Heart right ventricle (tissue), 16 donors: ENCODE measurements at regions not wholly inside any gene's neighbourhood (a gene's known extent, or its start where the extent isn't known, plus 50 kb on each side); places are given as distances from the start of the nearest gene placed in this dataset.

Experiments used
- ATAC-seq, 8 donors: fragments of 200-7000 bp; cut with Tn5 transposase; one replicate each; pipeline ENCODE4 v1.9.1; 2020; ENCODE audit warnings: mild to moderate bottlenecking in 8 of 8, moderate library complexity in 8 of 8, moderate number of reproducible peaks in 1 of 8
- DNase-seq, 2 donors: peaks; one replicate each; pipeline ENCODE4 v3.0.0-alpha.2; 2020
- H3K27ac ChIP-seq, 10 donors: fragments of 200-600 bp; sonication (generic) in 2 of 10; one replicate each; pipeline versions ENCODE4 v1.5.0 to v1.8.0; 2020 to 2022; ENCODE audit warnings: mild to moderate bottlenecking in 3 of 10
- H3K27me3 ChIP-seq, 7 donors: fragments of 200-600 bp; one replicate each; pipeline ENCODE4 v1.8.0; 2021 to 2022; ENCODE audit warnings: mild to moderate bottlenecking in 2 of 7
- H3K36me3 ChIP-seq, 9 donors: fragments of 200-600 bp; sonication (generic) in 1 of 9; one replicate each; pipeline versions ENCODE4 v1.5.0 to v1.8.0; 2020 to 2022; ENCODE audit warnings: mild to moderate bottlenecking in 2 of 9
- H3K4me1 ChIP-seq, 9 donors: fragments of 200-600 bp; sonication (generic) in 1 of 9; one replicate each; pipeline versions ENCODE4 v1.5.0 to v1.8.0; 2020 to 2022; ENCODE audit warnings: mild to moderate bottlenecking in 4 of 9
- H3K4me3 ChIP-seq, 10 donors: fragments of 200-600 bp; sonication (generic) in 2 of 10; one replicate each; pipeline versions ENCODE4 v1.5.0 to v1.8.0; 2020 to 2022; ENCODE audit warnings: mild to moderate bottlenecking in 7 of 10, moderate library complexity in 2 of 10
- H3K9me3 ChIP-seq, 11 donors: fragments of 200-600 bp in 10 of 11; sonication (generic) in 2 of 11; one replicate each; pipeline versions ENCODE4 v1.5.0 to v1.8.0; 2013 to 2022; ENCODE audit warnings: mild to moderate bottlenecking in 2 of 11, control low read depth in 1 of 11, moderate library complexity in 1 of 11
- CTCF ChIP-seq, 9 donors: fragments of 200-600 bp; sonication (generic) in 2 of 9; IDR thresholded peaks; one replicate each; pipeline versions ENCODE4 v1.5.0 to v1.8.0; 2021 to 2022; ENCODE audit warnings: antibody characterized with exemption in 9 of 9, mild to moderate bottlenecking in 5 of 9, moderate library complexity in 1 of 9
- WGBS, 2 donors: extraction: QIAGEN DNeasy Blood & Tissue Kit; methylation state at CpG; one replicate each; pipeline ENCODE4 v1.1.7; 2013; ENCODE audit warnings: inconsistent platforms in 1 of 2; 5-methylcytosine and 5-hydroxymethylcytosine counted together
- intact Hi-C, 10 donors: fragments of 100-400 bp; cut with DNase I; formaldehyde crosslinking; loops; one replicate each; pipeline versions ENCODE4 v1.11.1 to v1.14.2; 2022
- donor health status: Arrhythmogenic right ventricular cardiomyopathy.
- donor health status: ischemic (EF 13 %, LVEDD 7.1; RV severe dilation, severe dysfunction).
- donor health status: healthy with polysubstance abuse.
- donor health status: DM: no; HTN: yes; CAD: no.
- donor health status: DM: no; HTN: no; CAD: no.
- donor health status: ischemic (EF 25% LVEDD 6.9; RV normal size, moderate dysfunction).
- donor health status: ischemic (EF 25% LVEDD 5.7; RV mildly dilated, moderate dysfunction).
- donor health status: healthy.
- donor health status: DM: yes; HTN: yes; CAD: no.
- donor health status: Ischemic cardiomyopathy.
- donor health status: ischemic (EF 35%, LVEDD 5.7; RV mildly dilated, moderate dysfunction).
- donor health status: nonischemic (EF 11% LVEDD 7.7; RV severe dilation, severe dysfunction).
- donor health status: DM: yes; HTN: yes; CAD: no.
- donor health status: PGD.
- donor health status: ischemic (EF 29% LVEDD 5.4; RV normal size, mild dysfunction).
- donor health status: nonischemic (EF 23%, LVEDD 6.1; RV moderate dilation, normal function).

GRCh38 chr10:107831772-107832171 lies 667.3 kb upstream of the SORCS1 start:
- Histone ChIP-seq H3K27ac (no peak overlapping the region), H3K4me3 (no peak overlapping the region), H3K27me3 (no peaks in the 10 kb centered on the region), H3K36me3 (no peaks in the 10 kb centered on the region), H3K9me3 (peaks cover 0 to 4% (median 0%) of the 10 kb centered on the region in 11 donors), H3K4me1 (no peaks in the 10 kb centered on the region)
- no peak for ATAC-seq
- intact Hi-C loops: no loop called here
- no peak for DNase-seq
- TF ChIP-seq CTCF (IDR thresholded peaks at IDR 0.05): no peak
- 89 to 92% methylated on average over 2 of the region's 2 CpGs for WGBS, 2 donors

- Histone ChIP-seq H3K9me3 (no peaks in the 10 kb centered on the region), H3K27me3 (no peaks in the 10 kb centered on the region), H3K27ac (no peak overlapping the region), H3K36me3 (no peaks in the 10 kb centered on the region), H3K4me1 (no peaks in the 10 kb centered on the region), H3K4me3 (no peak overlapping the region)
- WGBS, 2 donors: 17 to 31% methylated on average over 3 of the region's 3 CpGs
- intact Hi-C loops: no loop called here
- no peak for DNase-seq
- TF ChIP-seq CTCF (IDR thresholded peaks at IDR 0.05): no peak
- no peak for ATAC-seq
Observed at GRCh38 chr10:107829161-107829560, 664.7 kb upstream of the SORCS1 start.

- intact Hi-C loops: no loop called here
- no peak overlapping the region for H3K27ac ChIP-seq
- H3K27me3 ChIP-seq: no peaks in the 10 kb centered on the region
- no peaks in the 10 kb centered on the region for H3K4me1 ChIP-seq
- no peaks in the 10 kb centered on the region for H3K36me3 ChIP-seq
- 30 to 36% methylated on average over 4 of the region's 4 CpGs for WGBS, 2 donors
- ATAC-seq (no peak), DNase-seq (no peak)
- no peaks in the 10 kb centered on the region for H3K9me3 ChIP-seq
- TF ChIP-seq CTCF (IDR thresholded peaks at IDR 0.05): no peak
- H3K4me3 ChIP-seq: no peak overlapping the region
Observed at GRCh38 chr10:107826171-107826570, 661.7 kb upstream of the SORCS1 start.

- no peaks in the 10 kb centered on the region for H3K4me1 ChIP-seq
- WGBS, 2 donors: 45 to 50% methylated on average over 6 of the region's 6 CpGs
- intact Hi-C loops: loop anchor here in 7 of 10 donors (5.0 to 10.0 kb wide), 7 partner anchors 400 to 1548 kb away; no protein-coding TSS in a partner anchor
- peak in 1 of 2 donors; percentile 38 for DNase-seq
- peak; percentile 34 to 69 (median 57) for TF ChIP-seq CTCF (IDR thresholded peaks at IDR 0.05)
- peak in 4 of 8 donors; percentile 49 to 58 (median 58) for ATAC-seq
- no peaks in the 10 kb centered on the region for H3K27me3 ChIP-seq
- no peaks in the 10 kb centered on the region for H3K36me3 ChIP-seq
- no peaks in the 10 kb centered on the region for H3K9me3 ChIP-seq
- H3K27ac ChIP-seq: no peak overlapping the region
- H3K4me3 ChIP-seq: no peak overlapping the region
Observed at GRCh38 chr10:107814865-107815487, 650.5 kb upstream of the SORCS1 start.
